Gastrocnemius medialis (tissue), 4 donors: ENCODE measurements at regions not wholly inside any gene's neighbourhood (a gene's known extent, or its start where the extent isn't known, plus 50 kb on each side); places are given as distances from the start of the nearest gene placed in this dataset.
"Not testable (repeated sequence)": the region's sequence is repeated elsewhere in the genome, so short reads cannot be mapped to it uniquely, and the experiment has no call there.

Experiments used
- ATAC-seq, 2 donors: fragments of 150-250 bp; one replicate each; pipeline ENCODE4 v1.9.1; 2016
- DNase-seq, 2 donors: peaks; one replicate each; pipeline ENCODE4 v3.0.0-alpha.2; 2019
- H3K27ac ChIP-seq, 4 donors: fragments of 200-600 bp; sonication (generic); 1 replicate in 1 of 4; 2 replicates in 3 of 4; pipeline ENCODE4 v1.5.1; 2016 to 2018; ENCODE audit warnings: mild to moderate bottlenecking in 2 of 4, moderate library complexity in 1 of 4
- H3K27me3 ChIP-seq, 3 donors: fragments of 200-600 bp; sonication (generic) in 2 of 3; 1 replicate in 1 of 3; 2 replicates in 2 of 3; pipeline versions ENCODE4 v1.5.1 to v1.6.0; 2016 to 2019; ENCODE audit warnings: mild to moderate bottlenecking in 1 of 3, moderate library complexity in 1 of 3
- H3K36me3 ChIP-seq, 2 donors: fragments of 200-600 bp; sonication (generic) in 1 of 2; one replicate each; pipeline ENCODE4 v1.5.1; 2017 to 2018
- H3K4me1 ChIP-seq, 2 donors: fragments of 200-600 bp; sonication (generic) in 1 of 2; one replicate each; pipeline ENCODE4 v1.5.1; 2016 to 2017; ENCODE audit warnings: mild to moderate bottlenecking in 2 of 2
- H3K4me3 ChIP-seq, 4 donors: fragments of 200-600 bp; sonication (generic) in 3 of 4; 1 replicate in 1 of 4; 2 replicates in 3 of 4; pipeline ENCODE4 v1.5.1; 2016 to 2019; ENCODE audit warnings: mild to moderate bottlenecking in 2 of 4
- H3K9me3 ChIP-seq, 3 donors: fragments of 200-600 bp; sonication (generic) in 2 of 3; 1 replicate in 1 of 3; 2 replicates in 2 of 3; pipeline ENCODE4 v1.5.1; 2016 to 2019
- CTCF ChIP-seq, 5 experiments: fragments of 450-650 bp in 3 of 5; fragments of 200-600 bp in 2 of 5; sonication (generic) in 2 of 5; IDR thresholded peaks in 4 of 5; conservative IDR thresholded peaks in 1 of 5; 1 replicate in 4 of 5; 2 replicates in 1 of 5; pipeline ENCODE4 v1.5.1; 2016 to 2019; ENCODE audit warnings: antibody characterized with exemption in 5 of 5, mild to moderate bottlenecking in 3 of 5, moderate library complexity in 3 of 5
- POLR2A ChIP-seq, 2 donors: fragments of 450-650 bp; IDR thresholded peaks; one replicate each; pipeline ENCODE4 v1.6.1; 2017; ENCODE audit warnings: antibody characterized with exemption in 2 of 2, mild to moderate bottlenecking in 2 of 2, moderate library complexity in 2 of 2
- in situ Hi-C, 4 donors: fragments of 200-750 bp; cut with MboI; loops; one replicate each; pipeline versions ENCODE4 v1.15.0 to v1.8.0; 2017; ENCODE audit warnings: low sequenced_read_pairs in 4 of 4
- intact Hi-C: fragments of 100-400 bp; cut with DNase I; formaldehyde crosslinking; loops from one replicate; pipeline ENCODE4 v1.15.1; 2023; ENCODE audit warnings: low total_unique reads

DNA sequence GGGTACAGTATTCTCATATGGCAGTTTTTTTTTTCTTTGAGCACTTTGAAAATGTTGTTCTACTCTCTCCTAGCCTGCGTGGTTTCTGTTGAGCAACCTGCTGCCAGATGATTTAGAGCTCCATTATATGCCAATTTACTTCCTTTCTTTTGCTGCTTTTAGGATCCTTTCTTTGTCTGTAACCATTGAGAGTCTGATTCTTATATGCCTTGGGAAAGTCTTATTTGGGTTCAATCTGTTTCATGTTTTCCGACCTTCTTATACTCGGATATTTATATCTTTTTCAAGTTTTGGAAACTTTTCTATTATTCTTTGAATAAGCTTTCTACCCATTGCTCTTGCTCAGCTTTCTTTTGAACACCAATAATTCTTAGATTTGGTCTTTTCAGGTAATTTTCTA is 138.1 kb upstream of the RAG2 start:
- intact Hi-C loops (no loop called here), in situ Hi-C loops (no loop called here)
- ATAC-seq (no peak), DNase-seq (no peak)
- Histone ChIP-seq H3K4me3 (no peak overlapping the region), H3K36me3 (no peaks in the 10 kb centered on the region), H3K4me1 (no peaks in the 10 kb centered on the region), H3K27me3 (no peaks in the 10 kb centered on the region), H3K27ac (no peak overlapping the region), H3K9me3 (no peaks in the 10 kb centered on the region)
- TF ChIP-seq POLR2A (IDR thresholded peaks at IDR 0.05) (no peak), CTCF (IDR thresholded peaks at IDR 0.05 in 4 of 5, conservative IDR thresholded peaks at IDR 0.05 in 1 of 5) (no peak)

GRCh38 chr11:36733721-36734120 is 135.7 kb upstream of the RAG2 start:
- DNase-seq, H3K27me3 ChIP-seq, H3K4me3 ChIP-seq, ATAC-seq, in situ Hi-C loops, intact Hi-C loops, H3K9me3 ChIP-seq, H3K4me1 ChIP-seq, H3K36me3 ChIP-seq, H3K27ac ChIP-seq: not testable (repeated sequence)

DNA sequence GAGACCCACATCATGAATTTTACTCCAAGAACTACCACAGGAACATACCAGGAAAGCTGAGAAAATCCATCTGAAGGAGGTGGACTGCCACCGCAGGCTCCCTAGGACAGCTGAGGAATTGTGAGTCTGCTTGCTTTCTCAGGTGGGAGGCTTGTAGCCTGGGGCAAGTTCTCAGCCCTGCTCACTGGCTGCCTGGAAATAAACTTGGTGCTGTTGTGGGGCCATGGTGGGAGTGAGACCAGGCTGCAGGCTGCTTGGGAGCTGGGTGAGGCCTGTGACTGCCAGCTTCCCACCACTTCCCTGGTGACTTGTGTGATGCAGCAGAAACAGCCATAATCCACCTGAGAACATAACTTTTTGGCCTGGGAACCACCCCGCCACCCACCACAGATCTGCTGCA is 132.7 kb upstream of the RAG2 start:
- in situ Hi-C loops, result no loop called here
- ATAC-seq, result no peak
- Histone ChIP-seq H3K36me3 (no peaks in the 10 kb centered on the region), H3K4me3 (no peak overlapping the region), H3K27ac (no peak overlapping the region), H3K9me3 (no peaks in the 10 kb centered on the region), H3K27me3 (no peaks in the 10 kb centered on the region), H3K4me1 (no peaks in the 10 kb centered on the region)
- TF ChIP-seq CTCF (IDR thresholded peaks at IDR 0.05 in 4 of 5, conservative IDR thresholded peaks at IDR 0.05 in 1 of 5), result no peak
- intact Hi-C loops, result no loop called here
- DNase-seq, result no peak

- Histone ChIP-seq H3K4me3 (no peak overlapping the region), H3K36me3 (no peaks in the 10 kb centered on the region), H3K27ac (no peak overlapping the region), H3K4me1 (no peaks in the 10 kb centered on the region), H3K9me3 (no peaks in the 10 kb centered on the region), H3K27me3 (no peaks in the 10 kb centered on the region)
- intact Hi-C loops (no loop called here), in situ Hi-C loops (no loop called here)
- TF ChIP-seq POLR2A (IDR thresholded peaks at IDR 0.05) (no peak), CTCF (IDR thresholded peaks at IDR 0.05 in 4 of 5, conservative IDR thresholded peaks at IDR 0.05 in 1 of 5) (no peak)
- DNase-seq (no peak), ATAC-seq (no peak)
Measured at GRCh38 chr11:36729825-36730224, 131.8 kb upstream of the RAG2 start.

GRCh38 chr11:36726420-36726819 is 128.4 kb upstream of the RAG2 start:
- Histone ChIP-seq H3K4me3 (no peak overlapping the region), H3K9me3 (no peaks in the 10 kb centered on the region), H3K27me3 (no peaks in the 10 kb centered on the region), H3K27ac (no peak overlapping the region), H3K36me3 (no peaks in the 10 kb centered on the region), H3K4me1 (no peaks in the 10 kb centered on the region)
- DNase-seq (no peak), ATAC-seq (no peak)
- no peak for TF ChIP-seq POLR2A (IDR thresholded peaks at IDR 0.05)
- no peak for TF ChIP-seq CTCF (IDR thresholded peaks at IDR 0.05 in 4 of 5, conservative IDR thresholded peaks at IDR 0.05 in 1 of 5)
- intact Hi-C loops, result no loop called here
- in situ Hi-C loops, result no loop called here
